HG03159 (cell line): ENCODE measurements at regions not wholly inside any gene's neighbourhood (a gene's known extent, or its start where the extent isn't known, plus 50 kb on each side); places are given as distances from the start of the nearest gene placed in this dataset.
"Not testable (repeated sequence)": the region's sequence is repeated elsewhere in the genome, so short reads cannot be mapped to it uniquely, and the experiment has no call there.

ENCODE experiments used
- ATAC-seq: cut with Tn5 transposase; IDR thresholded peaks from one replicate; pipeline ENCODE4 v1.9.1; 2021; ENCODE audit warnings: mild to moderate bottlenecking, moderate library complexity; ENCODE audit not compliant: unreplicated experiment

DNA sequence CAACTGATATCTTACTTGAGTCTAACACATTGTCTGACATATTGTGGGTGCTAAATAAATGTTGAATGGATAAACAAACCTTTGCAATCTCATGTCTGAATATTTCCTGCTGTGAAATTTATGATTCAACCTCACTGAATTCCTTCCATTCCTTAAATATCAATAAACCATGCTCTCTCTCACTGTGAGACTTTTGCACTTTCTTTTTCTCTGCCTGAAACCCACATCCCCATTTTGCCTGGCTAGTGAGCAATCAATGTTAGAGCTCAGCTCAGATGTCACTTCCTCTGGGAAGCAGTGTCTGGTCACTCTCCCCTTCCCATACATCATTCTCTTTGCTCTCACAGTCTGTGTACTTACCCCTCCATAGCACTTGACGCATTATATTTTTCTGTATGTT is 383.7 kb upstream of the TRPC7 start:
- no peak for ATAC-seq

GRCh38 chr5:136743052-136743451 is 377.7 kb upstream of the TRPC7 start:
- no peak for ATAC-seq

GRCh38 chr5:136740228-136740627 is 374.9 kb upstream of the TRPC7 start:
- no peak for ATAC-seq

- ATAC-seq, result not testable (repeated sequence)
These were observed 373.9 kb upstream of the TRPC7 start for GRCh38 chr5:136739271-136739670.

- no peak for ATAC-seq
These were observed 373.5 kb upstream of the TRPC7 start for GRCh38 chr5:136738829-136739228.

DNA sequence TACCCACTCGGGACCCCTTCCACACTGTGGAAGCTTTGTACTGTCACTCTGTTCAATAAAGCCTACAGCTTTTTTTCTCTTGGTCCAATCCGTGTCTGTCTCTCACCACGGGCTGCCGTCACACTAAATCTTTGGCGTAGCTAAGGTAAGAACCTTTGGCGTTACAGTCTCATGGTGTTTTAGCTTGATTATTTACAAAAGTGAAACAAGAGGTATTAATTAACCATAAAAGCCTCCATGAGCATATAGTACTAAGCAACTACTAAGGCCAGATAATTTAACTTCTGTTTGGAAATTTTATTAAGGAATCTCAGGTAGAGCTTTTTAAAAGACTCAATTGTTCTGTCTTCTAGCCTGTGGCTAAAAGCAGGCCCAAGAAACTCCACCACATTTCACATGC is 370.7 kb upstream of the TRPC7 start:
- ATAC-seq, result no peak

GRCh38 chr5:136735611-136736010 is 370.3 kb upstream of the TRPC7 start:
- not testable (repeated sequence) for ATAC-seq

DNA sequence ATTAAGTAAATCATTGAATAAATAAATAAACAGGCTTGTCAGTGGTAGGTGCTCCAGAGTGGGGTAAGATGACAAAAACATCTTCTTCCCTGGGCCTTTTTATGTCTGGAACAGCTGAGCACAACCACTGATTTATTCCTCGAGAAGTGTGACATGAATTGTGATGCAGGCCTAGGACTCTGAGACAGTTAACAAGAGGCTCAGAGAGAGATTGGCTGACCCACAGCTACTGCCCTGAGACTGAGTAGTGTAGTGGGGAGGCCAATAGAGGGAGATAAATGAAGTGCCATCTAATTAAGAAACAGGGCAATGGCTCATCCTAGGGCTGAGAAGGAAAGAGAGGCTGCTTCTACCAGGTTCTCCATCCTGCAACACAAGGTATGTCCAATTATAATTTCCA is 369.3 kb upstream of the TRPC7 start:
- ATAC-seq, result no peak

- ATAC-seq, result no peak
These were observed 367.4 kb upstream of the TRPC7 start for GRCh38 chr5:136732751-136733150.

- ATAC-seq, result no peak
These were observed 366.0 kb upstream of the TRPC7 start for GRCh38 chr5:136731241-136731900.

- ATAC-seq, result no peak
These were observed 365.1 kb upstream of the TRPC7 start for GRCh38 chr5:136730426-136730825.

DNA sequence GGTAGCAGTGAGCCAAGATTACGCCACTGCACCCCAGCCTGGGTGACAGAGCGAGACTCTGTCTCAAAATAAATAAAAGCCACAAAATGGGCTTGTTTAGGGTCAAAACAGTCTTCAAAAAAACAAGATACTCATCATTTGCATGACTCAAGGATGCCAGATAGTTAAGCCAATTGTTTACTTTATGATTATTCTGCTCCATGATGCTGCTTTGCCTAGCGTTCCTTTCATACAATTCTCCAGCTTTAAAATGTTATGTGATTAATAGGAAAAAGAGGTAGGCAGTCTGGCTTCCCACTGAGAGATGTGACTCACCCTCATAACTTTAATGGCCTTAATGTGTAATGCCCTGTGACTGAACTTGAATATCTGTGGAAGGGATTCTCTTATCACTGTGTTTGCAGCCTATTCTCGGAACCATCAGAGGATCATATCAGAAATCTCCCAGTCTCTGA is 364.6 kb upstream of the TRPC7 start:
- no peak for ATAC-seq

DNA sequence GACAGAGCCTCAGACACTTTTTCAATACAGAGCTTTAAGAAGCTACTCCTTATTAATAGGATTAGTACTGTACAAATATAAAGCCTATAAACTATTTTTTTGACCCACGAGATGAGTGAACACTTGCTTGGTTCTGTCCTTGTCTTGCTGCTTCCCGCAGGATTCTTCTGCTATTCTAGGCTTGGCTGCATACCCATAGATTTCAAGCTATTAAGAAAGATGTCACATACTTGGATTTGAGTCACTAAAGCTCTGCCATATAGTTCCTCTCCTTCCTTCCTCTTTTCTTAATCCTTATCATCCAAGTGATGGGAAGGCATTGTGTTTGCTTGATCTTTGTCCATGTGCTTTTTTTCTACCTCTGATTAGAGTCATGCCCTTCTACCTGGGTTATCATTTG is 361.2 kb upstream of the TRPC7 start:
- no peak for ATAC-seq

- no peak for ATAC-seq
These were observed 358.8 kb upstream of the TRPC7 start for GRCh38 chr5:136724161-136724560.

GRCh38 chr5:136722581-136722980 is 357.2 kb upstream of the TRPC7 start:
- ATAC-seq, result no peak

- ATAC-seq, result no peak
These were observed 356.7 kb upstream of the TRPC7 start for GRCh38 chr5:136722086-136722485.

DNA sequence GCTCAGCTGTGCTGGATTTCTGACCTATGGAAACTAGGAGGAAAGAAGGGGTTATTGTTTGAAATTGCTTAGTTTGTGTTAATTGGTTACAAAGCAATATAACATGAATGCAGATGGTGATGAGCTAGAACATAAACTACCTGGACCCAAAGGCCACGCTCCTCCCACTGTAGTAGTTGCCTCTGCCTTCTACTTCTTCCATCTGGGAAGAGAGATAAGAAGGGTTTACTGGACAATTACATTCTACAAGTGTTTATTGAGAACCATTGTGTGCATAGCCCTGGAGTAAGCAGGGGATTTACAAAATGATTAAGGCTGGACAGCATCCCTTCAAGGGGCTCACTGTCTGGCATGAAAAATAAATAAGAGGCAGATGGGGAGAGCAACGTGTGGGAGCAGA is 355.3 kb upstream of the TRPC7 start:
- no peak for ATAC-seq

DNA sequence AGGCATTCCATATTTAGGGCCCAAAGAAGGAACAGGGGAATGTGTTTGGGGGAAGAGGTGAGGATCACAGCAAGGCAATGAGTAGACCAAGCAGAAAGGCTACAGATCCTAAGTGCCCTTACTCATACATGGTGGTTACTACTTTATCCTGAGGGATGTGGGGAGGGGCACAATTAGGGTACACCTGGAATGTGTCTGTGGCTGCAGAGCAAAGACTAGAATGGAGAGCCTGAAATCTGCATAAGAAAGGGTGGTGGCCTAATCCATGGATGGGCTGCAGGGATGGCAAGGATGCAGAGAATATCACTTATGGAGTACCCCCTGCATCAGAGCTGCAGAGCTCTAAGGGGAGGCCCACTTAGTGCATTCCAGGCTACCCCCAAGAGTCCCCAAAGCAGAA is 352.6 kb upstream of the TRPC7 start:
- no peak for ATAC-seq

GRCh38 chr5:136714286-136714685 is 348.9 kb upstream of the TRPC7 start:
- no peak for ATAC-seq

DNA sequence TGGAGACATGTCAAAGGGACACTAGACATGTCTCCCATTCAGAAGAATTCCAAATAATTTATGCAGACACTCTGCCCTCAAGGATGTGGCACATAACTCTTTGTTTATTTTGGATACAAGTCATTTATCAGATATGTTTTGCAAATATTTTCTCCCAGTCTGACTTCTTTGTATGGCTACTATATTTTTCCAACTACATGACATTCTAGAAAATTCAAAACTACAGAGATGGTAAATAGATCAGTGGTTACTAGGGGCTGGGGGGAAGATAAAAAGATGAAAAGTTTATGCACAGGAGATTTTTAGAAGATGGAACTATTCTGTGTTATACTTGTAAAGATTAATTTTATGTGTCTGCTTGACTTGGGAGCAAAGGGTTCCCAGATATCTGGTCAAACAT is 347.3 kb upstream of the TRPC7 start:
- ATAC-seq, result no peak

DNA sequence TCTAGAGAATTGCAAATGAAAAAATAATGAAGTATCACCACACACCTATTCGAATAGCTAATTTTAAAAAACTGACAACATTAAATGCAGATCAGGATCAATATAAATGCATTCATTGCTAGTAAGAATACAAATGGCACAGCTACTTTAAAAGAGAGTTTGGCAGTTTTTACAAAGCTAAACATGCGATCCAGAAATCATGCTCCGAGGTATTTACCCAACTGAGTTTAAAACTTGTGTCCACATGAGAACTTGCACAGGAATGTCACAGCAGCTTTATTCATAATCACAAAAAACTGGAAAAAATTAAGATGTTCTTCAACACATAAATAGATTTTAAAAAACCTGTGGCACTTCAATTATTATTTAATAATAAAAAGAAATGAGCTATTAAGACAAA is 345.5 kb upstream of the TRPC7 start:
- ATAC-seq, result no peak

- no peak for ATAC-seq
These were observed 338.4 kb upstream of the TRPC7 start for GRCh38 chr5:136703706-136704105.

DNA sequence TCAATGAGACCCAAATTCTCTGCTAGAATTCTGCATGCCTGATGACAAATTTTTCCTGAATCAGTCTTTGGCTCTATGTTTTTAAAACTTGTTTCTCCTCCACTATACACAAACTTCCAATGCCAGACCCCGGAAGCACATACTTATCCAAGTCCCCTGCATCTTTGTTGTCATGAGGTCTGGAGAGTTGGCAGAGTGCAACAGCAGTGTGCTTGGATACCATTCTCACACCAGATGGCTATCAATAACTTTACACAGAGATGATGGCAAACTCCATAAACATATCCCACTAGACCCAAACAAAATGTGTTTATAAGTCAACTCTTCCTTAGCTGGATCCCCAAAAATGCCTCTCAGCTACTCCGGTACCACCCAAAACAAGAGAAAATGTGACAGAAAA is 337.7 kb upstream of the TRPC7 start:
- ATAC-seq, result no peak
